ENCODE measurements at regions not wholly inside any gene's neighbourhood (a gene's known extent, or its start where the extent isn't known, plus 50 kb on each side); places are given as distances from the start of the nearest gene placed in this dataset.

GRCh38 chr2:138329162-138329561 lies 172.4 kb upstream of the SPOPL start:
- WGBS, result 57% methylated on average over 3 of the region's 3 CpGs
- Histone ChIP-seq H3K9me3 (no peaks in the 10 kb centered on the region), H3K27ac (no peak overlapping the region), H3K36me3 (no peaks in the 10 kb centered on the region), H3K4me1 (replicated peaks) (no peaks in the 10 kb centered on the region), H3K4me3 (no peak overlapping the region), H3K27me3 (replicated peaks; ENCODE audit: insufficient read depth) (no peaks in the 10 kb centered on the region)
- intact Hi-C loops (cut with DNase I), result no loop called here
- TF ChIP-seq POLR2AphosphoS5 (IDR thresholded peaks at IDR 0.05) (no peak), CTCF (IDR thresholded peaks at IDR 0.05) (no peak), POLR2A (IDR thresholded peaks at IDR 0.05) (no peak)
- no peak for DNase-seq (ENCODE audit: low spot score)

- Histone ChIP-seq H3K4me3 (no peak overlapping the region), H3K4me1 (replicated peaks) (no peaks in the 10 kb centered on the region), H3K27me3 (replicated peaks; ENCODE audit: insufficient read depth) (no peaks in the 10 kb centered on the region), H3K36me3 (no peaks in the 10 kb centered on the region), H3K9me3 (no peaks in the 10 kb centered on the region), H3K27ac (no peak overlapping the region)
- intact Hi-C loops (cut with DNase I), result no loop called here
- DNase-seq (ENCODE audit: low spot score), result no peak
- 20% methylated on average over 1 of the region's 1 CpG for WGBS
- TF ChIP-seq POLR2A (IDR thresholded peaks at IDR 0.05), result no peak
These were observed 172.0 kb upstream of the SPOPL start for GRCh38 chr2:138329591-138329990.

GRCh38 chr2:138333121-138333520 lies 168.4 kb upstream of the SPOPL start:
- H3K36me3 ChIP-seq, result no peaks in the 10 kb centered on the region
- intact Hi-C loops (cut with DNase I), result no loop called here
- no peak for DNase-seq (ENCODE audit: low spot score)
- H3K9me3 ChIP-seq, result no peaks in the 10 kb centered on the region
- H3K4me3 ChIP-seq, result no peak overlapping the region
- no peak overlapping the region for H3K27ac ChIP-seq
- TF ChIP-seq POLR2AphosphoS5 (IDR thresholded peaks at IDR 0.05), result no peak
- no peak for TF ChIP-seq POLR2A (IDR thresholded peaks at IDR 0.05)
- TF ChIP-seq CTCF (IDR thresholded peaks at IDR 0.05), result no peak
- no peaks in the 10 kb centered on the region for H3K4me1 ChIP-seq (replicated peaks)
- no peaks in the 10 kb centered on the region for H3K27me3 ChIP-seq (replicated peaks; ENCODE audit: insufficient read depth)

- intact Hi-C loops (cut with DNase I), result no loop called here
- TF ChIP-seq CTCF (IDR thresholded peaks at IDR 0.05), result no peak
- no peak for TF ChIP-seq POLR2AphosphoS5 (IDR thresholded peaks at IDR 0.05)
- no peak for TF ChIP-seq POLR2A (IDR thresholded peaks at IDR 0.05)
- Histone ChIP-seq H3K4me1 (replicated peaks) (no peaks in the 10 kb centered on the region), H3K27me3 (replicated peaks; ENCODE audit: insufficient read depth) (no peaks in the 10 kb centered on the region), H3K4me3 (no peak overlapping the region), H3K9me3 (no peaks in the 10 kb centered on the region), H3K27ac (no peak overlapping the region), H3K36me3 (no peaks in the 10 kb centered on the region)
- no peak for DNase-seq (ENCODE audit: low spot score)
- WGBS, result 87% methylated on average over 1 of the region's 1 CpG
These were observed 167.9 kb upstream of the SPOPL start for GRCh38 chr2:138333677-138334076.

- H3K4me3 ChIP-seq, result no peak overlapping the region
- H3K27me3 ChIP-seq (replicated peaks; ENCODE audit: insufficient read depth), result no peaks in the 10 kb centered on the region
- H3K36me3 ChIP-seq, result no peaks in the 10 kb centered on the region
- intact Hi-C loops (cut with DNase I), result no loop called here
- no peaks in the 10 kb centered on the region for H3K9me3 ChIP-seq
- TF ChIP-seq POLR2AphosphoS5 (IDR thresholded peaks at IDR 0.05) (no peak), POLR2A (IDR thresholded peaks at IDR 0.05) (no peak), CTCF (IDR thresholded peaks at IDR 0.05) (no peak)
- H3K4me1 ChIP-seq (replicated peaks), result no peaks in the 10 kb centered on the region
- no peak for DNase-seq (ENCODE audit: low spot score)
- 42% methylated on average over 3 of the region's 3 CpGs for WGBS
- no peak overlapping the region for H3K27ac ChIP-seq
These were observed 167.2 kb upstream of the SPOPL start for GRCh38 chr2:138334323-138334722.
